NCI-H524 treated with DMSO at 0.1 percent for 48 hours (cell line): ENCODE measurements at regions not wholly inside any gene's neighbourhood (a gene's known extent, or its start where the extent isn't known, plus 50 kb on each side); places are given as distances from the start of the nearest gene placed in this dataset.

ENCODE experiments used
- DNase-seq: peaks from one replicate; lab custom pipeline; 2025; lab: John Stamatoyannopoulos, UW

DNA sequence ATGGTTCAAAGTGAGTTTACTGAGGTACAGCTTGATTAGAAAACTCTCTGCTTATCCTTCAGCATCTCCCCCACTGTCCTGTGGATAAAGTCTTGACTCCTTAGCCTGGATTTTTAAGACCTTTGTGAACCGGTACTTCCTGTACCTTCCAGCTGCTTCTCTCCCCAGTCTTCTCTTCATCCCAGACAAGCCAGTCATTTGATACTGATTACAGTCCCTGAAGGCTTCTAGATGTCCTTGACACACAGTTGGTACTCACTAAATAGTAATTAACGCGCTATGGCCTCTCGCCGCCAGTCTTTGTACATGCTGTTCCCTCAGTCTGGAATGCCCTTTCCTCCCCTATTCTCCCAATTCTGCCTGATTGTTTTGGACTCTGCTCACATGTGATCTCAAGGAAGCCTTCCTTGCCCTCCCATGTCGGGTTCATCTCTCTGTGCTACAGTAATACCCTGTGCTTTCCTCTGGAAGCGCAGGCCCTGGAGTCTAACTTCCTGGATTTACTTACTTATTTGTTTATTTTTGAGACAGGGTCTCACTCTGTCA, 50.6 kb upstream of the PTGR2 start:
- DNase-seq = no peak

DNA sequence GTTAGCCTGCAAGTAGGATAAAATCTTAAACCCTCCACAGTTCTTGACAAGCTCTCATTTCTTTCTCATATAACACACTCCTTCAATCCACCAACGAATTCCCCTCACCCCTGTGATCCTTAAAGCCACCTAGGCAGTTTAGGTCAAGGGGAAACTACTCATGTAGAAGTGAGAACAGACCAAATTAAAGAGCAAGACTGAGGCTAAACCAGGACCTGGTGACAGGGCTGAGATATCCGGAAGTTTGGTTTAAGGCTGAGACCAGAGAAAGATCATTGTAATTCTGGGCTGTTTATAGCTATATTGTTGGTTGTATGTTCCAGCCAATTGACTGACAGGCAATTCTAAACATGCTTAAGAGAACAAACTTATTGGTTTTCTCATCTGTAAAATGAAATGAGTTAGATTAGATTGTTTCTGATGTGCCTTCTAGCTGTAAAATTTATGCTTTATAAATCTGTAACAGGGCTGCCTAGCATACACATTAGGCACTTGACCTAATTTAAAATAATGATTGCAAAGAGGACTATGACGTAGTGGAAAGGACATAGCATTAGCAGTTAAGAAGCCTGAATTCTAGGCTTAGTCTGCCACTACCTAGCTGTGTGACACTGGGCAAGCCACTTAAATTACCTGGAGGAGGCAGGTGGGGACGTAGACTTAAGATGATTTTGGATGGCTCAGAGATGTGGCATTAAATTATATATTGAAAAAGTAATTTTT, 53.9 kb upstream of the PTGR2 start:
- no peak for DNase-seq

DNA sequence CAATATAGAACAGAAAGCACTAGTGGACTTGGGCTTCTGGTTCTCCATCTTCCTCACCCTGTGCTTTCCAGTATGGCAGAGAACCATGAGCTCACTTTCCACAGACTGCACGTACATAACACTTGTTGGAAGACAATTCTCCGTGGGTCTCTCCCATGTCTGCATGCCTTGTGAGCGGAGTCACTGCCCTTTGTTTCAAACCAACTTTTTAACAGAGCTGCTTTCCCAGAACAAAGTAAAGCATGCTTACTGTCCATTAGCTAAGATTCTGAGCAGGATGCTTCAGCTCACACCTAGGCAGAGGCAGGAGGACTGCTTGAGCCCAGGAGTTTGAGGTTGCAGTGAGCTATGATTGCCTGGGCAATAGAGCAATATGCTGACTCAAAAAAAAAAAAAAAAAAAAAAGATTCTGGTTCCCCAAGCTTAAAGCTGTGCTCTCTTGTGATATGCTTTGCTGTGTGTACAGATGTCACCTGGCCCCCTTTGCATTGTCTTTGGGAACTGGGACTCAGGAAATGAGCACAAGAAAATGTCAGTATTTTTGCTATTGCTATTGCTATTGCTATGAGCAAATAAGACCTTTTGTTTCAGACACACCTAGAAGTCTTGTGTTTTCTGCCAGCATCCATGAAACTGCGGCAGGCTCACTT, 54.6 kb upstream of the PTGR2 start:
- no peak for DNase-seq

DNA sequence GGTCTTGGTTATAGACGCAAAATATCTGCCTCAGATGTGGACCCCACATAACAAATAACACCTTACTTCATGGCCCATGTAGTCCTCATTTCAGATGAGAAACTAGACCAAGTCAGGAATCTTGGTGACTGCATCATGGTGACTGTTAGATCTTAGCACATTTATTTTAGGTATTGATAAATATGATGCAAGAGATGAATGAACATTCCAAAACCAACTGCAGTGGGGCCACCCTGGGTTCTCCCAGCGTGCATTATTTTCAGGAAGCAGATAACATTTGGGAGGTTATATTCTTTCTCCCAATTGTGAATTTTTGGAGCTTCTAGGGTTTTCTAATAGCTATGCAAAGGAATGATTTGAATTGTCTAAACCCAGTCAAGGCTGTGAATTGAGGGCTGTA, 55.2 kb upstream of the PTGR2 start:
- no peak for DNase-seq

DNA sequence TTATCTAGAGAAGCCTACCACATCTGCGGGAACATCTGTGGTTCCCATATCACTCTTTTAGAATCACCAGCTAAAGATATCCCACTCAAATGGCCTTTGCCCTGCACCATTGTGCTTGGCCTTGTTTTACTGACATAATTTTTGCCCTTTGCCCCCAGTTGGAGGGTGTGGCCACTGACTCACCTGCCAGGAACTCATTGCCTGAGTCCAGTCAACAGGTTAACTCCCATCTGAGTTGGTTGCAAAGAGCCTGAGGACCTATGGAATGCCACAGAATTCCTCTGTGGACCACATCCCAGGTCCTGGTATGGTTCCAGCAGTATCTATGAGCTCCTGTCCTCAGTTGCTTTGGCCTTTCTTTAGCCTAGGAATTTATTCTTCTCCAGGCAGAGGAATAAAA, 55.7 kb upstream of the PTGR2 start:
- no peak for DNase-seq

DNA sequence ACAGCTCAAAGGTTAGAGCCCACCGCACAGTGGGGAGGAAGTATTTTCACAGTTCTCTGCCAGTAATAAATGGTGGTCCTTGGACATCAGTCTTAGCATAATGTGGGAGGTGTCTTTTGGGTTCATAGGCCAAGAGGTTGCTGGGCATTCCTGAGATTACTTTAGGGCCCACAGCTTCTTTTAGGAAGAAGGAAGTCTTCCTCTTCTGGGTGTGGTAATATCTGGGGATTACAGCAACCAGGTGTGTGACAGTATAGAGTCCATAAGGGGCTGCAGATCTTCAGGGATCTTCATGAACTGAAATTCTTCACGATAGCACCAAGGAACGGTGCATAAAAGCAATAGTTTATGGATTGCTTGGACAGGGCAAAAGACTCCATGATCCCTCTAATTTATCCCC, 56.2 kb upstream of the PTGR2 start:
- no peak for DNase-seq

DNA sequence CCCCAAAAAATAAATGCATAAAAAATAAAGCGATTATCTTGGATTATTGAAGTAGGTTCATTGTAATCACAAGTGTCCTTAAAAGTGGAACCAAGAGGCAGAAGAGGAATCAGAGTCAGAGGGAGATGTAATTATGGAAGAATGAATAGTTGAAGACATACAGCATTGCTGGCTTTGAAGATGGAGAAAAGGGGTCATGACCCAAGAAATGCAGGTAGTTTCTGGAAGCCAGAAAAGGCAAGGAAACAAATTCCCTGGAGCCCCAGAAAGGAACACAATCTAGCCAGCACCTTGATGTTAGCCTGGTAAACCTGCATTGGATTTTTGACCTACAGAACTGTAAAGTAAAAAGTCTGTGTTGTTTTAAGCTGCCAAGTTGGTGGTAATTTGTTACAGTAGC, 57.5 kb upstream of the PTGR2 start:
- DNase-seq = no peak

DNA sequence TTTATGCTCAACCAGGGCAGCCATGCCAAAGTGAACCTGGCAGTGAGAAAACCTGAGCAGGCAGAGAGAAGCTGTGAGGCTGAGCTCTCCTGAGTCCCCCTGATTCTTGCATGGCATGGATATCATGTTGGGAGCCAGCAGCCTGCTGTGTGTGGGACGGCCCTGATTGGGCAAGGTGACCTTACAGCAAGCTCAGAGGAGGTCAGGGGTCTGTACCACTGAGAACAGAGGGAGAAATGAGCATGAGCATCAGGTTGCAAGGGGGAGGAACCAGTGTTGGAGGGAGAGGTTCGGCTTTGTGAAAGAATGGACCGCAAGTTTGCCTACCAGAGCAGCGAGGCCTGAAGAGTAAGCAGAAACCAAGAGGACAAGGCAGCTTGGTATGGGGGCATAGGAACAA, 59.1 kb upstream of the PTGR2 start:
- no peak for DNase-seq

DNA sequence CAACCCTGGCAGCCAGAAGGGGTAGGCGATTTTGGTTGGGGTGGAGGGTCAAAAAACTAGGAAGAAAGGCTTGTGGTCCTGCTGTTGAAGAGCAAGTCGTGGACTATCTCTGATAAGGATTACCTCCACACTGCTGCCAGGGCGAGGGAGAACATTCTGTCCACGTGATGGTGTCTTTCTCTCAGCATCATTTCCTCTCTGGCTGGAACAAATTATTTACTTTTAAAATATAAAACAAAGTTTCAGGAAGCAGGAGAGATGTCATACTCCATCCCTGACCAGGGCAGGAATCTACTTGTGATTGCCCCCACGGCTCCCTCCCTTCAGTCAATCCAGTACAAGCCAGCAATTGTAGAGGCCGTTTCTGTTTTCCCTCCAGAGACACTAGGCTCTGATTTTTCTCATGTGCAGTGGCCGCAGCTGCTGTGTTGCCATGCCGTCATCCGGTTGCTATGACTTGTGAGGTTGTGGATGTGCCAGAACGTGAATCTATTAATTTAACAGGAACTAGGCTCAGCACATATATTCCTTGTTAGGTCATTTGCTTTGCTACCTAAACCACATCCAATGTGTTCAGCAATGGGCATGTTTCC, 61.5 kb upstream of the PTGR2 start:
- DNase-seq = no peak

DNA sequence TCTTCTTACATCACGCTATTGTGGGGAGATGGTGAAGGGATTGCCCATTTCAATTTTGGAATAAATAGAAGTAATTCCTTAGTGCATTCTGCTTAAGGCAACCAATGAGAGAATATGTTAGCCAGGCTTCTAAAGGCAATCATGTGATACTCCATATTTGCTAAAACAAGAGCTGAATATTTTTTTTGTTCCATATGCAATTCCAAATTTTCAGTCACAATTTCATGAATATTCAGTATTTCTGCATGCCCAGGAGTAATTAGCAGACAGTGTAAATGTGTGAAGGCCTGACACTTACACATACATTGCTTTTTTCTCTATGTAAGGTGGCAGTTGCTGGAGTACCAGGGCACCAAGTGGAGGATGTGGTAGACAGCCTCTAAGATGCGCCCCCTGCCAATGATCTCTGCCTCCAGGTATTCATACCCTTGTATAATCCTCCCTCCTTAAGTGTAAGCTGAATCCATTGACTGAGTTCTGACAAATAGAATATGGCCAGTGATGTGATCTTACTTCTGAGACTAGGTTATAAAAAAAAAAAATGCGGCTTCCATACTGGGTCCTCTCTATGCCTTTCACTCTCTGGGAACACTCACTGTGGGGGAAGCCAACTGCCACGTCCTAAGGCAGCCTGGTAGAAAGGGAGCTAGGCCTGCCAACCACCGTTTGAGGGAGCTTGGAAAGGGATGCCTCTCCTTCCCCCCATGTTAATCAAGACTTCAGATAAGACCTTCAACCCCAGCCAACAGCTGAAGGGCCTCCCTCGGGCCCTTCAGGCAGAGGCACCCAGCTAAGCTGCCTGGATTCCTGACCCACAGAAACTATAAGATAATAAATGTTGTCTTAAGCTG, 62.7 kb upstream of the PTGR2 start:
- no peak for DNase-seq

DNA sequence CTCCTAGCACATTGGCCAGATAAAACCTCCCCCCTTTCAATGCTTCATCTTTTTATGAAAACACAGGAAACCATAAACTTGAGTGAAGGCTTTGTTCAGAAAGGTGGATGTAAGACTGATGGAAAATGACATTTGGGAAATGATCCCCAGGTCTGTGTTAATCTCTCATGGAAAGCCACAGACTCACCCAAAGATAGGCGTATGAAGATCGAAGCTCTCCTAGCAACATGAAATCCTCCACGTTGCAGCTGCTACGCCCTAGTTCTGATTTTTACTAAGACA, 63.4 kb upstream of the PTGR2 start:
- no peak for DNase-seq

DNA sequence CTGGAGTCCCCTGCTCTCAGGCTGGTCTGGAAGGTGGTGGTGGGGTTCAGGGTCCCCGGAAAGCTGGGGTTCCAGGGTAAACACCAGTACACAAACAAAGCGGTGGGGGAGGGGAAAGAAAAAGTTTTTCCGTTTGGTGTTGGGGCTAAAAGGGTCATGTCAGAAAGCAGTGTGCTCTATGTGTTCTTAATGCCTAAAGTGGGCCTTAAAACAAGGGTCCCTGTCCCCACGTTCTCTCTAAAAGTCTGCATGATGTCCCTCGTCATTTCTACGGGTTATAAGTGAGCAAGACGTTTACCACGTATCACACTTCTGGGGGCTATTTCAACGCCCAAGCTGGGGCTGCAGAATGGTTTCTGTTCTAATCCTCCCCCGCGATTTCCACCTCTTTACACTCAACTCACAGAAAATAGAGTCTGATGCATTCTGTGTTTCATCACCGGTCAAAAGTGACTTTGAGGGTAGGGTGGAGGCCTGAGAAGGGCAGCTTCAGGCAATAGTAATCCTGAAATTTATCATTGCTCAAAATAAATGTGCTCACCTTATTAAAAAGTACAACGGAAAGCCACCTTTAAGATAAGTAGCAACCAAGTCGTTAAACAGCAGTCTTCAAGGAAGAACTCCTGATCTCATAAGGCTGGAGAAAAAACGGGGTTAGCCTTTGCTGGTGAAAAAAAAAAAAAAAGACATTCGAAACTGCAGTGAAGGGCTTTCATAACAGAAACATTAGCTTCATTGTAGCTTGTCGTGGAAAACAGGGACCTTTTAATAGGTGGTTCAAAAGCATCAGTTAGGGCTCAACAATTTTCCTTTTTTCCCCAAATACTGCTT, 63.9 kb upstream of the PTGR2 start:
- no peak for DNase-seq

DNA sequence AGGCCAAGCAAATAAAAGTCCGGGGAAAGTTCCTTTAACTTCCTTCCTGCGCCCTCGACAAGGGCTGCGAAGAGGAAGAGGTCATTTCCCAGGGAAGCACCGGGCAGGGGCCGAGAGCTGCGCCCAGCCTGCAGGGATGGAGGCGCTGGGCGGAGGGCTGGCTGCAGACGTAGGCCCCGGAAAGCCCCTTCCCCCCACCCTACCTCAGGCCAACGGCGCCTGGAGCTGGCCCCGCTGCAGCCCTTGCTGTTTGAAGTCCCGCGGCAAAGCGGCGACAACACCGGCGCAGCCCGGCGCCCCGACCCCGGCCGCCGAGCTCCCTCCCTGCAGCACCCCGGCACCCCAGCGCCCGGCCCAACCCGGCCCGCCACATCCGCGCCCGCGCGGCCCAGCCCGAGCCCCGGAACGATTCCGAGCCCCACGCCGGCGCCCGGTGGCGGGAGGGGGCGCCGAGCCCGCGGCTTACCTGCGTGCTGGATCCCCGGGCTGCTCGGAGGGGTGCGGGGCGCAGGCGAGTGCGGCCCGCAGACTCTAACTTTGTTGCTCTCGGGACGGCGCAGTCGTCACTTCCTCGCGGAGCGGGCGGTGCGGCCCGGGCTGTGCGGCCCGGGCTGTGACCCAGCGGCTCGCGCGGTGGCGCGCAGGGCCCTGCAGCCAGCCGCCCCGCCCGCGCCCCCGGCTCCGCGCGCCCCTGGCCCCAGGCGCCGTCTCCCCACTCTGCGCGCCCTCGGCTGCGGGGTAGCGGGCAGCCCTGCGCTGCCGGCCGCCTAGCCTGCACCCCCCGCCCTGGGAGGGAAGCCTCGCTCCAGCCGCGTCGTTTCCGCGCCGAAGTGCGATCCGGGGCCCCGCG, 64.8 kb upstream of the PTGR2 start:
- no peak for DNase-seq

DNA sequence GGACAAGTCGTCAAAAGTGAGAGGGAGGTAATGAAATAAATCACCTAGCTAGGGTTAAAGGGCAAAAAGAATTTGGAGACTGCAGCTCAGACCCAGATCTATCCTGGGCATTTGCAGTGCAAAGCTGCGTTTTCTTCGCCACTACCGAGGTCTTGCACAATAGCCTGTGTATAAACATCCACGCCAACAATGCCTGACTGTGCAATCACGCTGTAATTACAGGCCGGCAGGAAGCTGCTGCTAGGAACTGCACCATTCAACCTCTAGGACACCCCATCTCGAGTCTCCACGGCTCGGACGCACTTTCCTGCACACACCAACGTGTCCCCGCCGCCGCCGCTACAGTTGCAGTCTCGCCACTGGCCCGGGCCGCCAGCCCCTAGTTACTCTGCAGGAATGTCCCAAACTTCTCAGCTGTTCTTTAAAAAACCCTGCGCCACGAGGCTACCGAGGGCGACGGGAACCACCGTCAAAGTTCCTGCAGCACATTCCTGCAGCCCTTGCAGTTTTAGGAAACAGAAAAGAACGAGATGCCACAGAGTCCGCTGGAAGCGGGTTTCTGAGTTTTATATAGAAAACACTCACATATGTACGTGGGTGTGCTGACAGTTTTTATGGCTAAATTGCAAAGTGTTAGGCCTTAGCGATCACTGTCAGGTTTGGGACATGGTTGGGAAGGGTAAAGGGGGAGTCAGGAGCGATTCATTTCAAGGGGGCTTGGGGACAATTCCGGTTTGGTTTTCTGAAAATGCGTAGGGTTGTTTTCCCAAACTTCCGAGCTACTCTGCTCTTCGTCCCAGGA, 65.6 kb upstream of the PTGR2 start:
- no peak for DNase-seq

DNA sequence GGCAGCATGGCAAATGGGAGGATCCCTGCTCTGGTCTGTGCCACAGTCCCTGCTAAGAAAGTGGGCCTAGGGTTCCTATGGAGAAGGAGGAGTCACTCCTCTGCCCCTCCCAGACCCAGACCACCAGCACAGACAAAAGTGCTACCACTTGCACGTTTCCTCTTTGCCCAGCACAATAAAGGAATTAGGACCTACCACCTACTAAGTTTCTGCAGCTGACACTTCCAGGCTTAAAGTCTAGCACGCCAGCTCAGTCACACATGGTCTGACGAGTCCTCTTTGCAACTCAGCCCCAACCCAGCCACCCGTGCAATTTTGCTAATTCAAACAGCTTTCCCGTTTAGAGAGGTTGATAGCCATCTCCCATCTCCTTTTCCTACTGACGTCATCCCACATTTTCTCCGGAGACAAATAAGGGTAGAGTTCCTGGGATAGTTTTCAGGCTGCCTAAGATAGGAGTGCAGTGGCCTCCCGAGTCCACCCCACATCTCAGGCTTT, 66.2 kb upstream of the PTGR2 start:
- DNase-seq = no peak

DNA sequence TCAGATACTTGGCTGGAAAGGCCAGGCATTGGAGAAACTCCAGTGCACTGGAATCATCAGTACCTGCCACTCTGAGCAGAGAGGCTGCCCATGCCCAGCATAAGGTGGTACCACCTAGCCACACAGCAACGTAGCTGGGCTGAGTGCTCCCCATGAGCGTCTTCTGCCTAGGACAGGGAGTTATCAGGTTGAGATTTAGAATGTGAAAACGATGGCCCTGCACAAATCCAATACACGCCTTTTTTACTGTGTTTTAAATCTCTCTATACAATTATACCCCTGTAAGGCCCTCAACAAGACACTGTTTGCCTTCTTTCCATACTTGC, 66.7 kb upstream of the PTGR2 start:
- DNase-seq = no peak

DNA sequence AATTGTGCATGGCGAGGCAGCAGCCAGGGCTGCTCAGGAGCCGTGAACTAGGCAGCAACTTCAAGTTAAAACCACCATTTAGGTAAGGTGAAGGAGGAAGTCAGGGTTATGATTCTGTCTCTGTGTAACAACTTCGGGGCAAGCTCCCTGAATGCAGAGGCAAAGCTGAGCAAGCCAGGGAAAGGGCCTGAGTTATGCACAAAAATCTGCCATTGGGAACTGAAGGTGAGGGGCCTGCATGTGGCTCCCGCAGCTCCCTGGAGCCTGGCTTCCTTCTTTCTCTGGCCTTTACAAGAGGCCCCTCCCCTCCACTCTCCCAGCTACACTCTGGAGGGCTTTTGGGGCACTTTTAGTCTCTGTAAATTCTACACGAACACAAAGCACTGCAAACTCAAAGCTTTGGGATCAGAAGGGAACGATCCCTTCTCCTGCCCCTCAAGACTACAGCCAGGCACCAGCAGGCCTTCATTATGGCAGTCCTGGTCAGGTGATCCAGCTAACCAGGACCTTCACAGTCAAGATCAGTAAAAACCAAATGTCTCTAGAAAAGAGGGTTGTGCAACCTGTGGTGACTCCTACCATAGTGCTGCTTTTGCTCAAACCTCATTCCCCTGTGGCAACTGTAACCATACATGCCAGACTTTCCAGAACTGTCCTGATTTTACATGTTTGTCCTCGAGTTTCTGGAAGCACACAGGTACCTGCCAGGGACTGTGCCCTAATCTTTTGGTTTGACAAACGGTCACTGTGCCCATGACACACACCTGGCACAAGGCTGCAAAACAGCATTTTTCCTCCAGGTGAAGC, 67.2 kb upstream of the PTGR2 start:
- no peak for DNase-seq

DNA sequence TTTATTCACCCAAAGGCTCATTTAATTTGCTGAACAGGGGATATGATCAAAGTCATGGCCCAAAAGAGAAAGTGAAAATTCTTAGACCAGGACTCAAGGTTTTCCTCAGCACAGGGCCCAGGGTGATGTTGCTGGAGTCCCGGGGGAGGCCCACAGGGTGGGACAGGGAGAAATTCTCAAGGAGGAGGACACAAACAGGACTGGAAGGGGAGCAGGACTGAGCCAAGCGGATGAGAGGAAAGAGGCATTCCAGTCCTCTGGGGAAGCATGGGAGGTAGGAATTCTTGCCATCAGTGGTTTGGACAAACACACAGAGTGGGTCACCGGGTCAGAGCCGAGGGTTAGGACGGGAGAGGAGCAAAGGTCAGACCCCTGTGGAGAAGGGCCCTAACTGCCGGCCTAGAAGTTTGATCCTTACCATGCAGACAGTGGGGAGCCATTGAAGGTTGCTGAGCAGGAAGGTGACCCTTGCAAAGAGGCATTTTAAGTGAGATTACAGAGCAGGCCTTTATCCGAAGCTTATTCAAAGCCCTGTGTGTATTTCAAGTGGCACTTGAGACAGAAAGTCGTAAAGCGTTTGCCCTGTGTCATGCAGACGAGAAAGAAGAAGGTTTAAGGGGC, 68.4 kb upstream of the PTGR2 start:
- peak; percentile 46 for DNase-seq

DNA sequence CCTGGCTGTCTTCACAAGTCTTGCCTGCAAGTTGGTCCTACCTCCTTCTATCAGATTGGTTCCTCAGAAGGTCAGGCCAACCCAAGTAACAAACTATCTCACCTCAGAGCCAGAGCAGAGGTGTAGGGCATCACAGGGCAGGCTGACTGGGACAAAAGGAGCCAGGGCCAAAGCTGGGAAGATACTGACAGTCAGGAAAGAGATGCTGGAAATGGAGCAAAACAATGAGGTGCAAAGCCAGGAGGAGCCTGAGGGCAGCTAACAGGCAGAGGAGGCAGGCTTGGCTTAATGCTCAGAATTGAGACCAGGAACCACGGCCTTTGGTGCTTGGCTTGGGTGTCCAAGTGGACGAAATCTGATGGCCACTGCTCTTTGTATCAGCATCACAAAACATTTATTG, 68.4 kb upstream of the PNMA1 start:
- no peak for DNase-seq
